CD14-positive monocyte (primary cell): ENCODE measurements at regions not wholly inside any gene's neighbourhood (a gene's known extent, or its start where the extent isn't known, plus 50 kb on each side); places are given as distances from the start of the nearest gene placed in this dataset.

Experiments used
- DNase-seq, 3 donors: peaks; one replicate each; pipeline ENCODE4 v3.0.0-alpha.2; 2011 to 2022
- H2AFZ ChIP-seq: 2 replicates; pipeline ENCODE4 v1.6.0; 2012; ENCODE audit warnings: mild to moderate bottlenecking, low read depth, low read length, inconsistent platforms; ENCODE audit not compliant: insufficient read depth, poor library complexity, severe bottlenecking
- H3K27ac ChIP-seq, 2 donors: 1 replicate in 1 of 2; 2 replicates in 1 of 2; pipeline ENCODE4 v1.5.1; 2012 to 2013; ENCODE audit warnings: low read length in 2 of 2, control low read depth in 1 of 2, inconsistent platforms in 1 of 2, low read depth in 1 of 2, mild to moderate bottlenecking in 1 of 2
- H3K27me3 ChIP-seq, 2 donors: one replicate each; pipeline versions ENCODE4 v1.6.0 to v1.6.1; 2011 to 2013; ENCODE audit warnings: low read length in 2 of 2; ENCODE audit not compliant: control insufficient read depth in 2 of 2, insufficient read depth in 2 of 2
- H3K36me3 ChIP-seq, 2 donors: replicated peaks in 1 of 2; 1 replicate in 1 of 2; 2 replicates in 1 of 2; pipeline versions ENCODE4 v1.5.1 to v1.6.1; 2012 to 2013; ENCODE audit warnings: low read length in 2 of 2, control low read depth in 1 of 2, inconsistent platforms in 1 of 2, mild to moderate bottlenecking in 1 of 2; ENCODE audit not compliant: insufficient read depth in 2 of 2, control insufficient read depth in 1 of 2
- H3K4me1 ChIP-seq, 2 donors: 1 replicate in 1 of 2; 2 replicates in 1 of 2; pipeline versions ENCODE4 v1.5.1 to v1.6.1; 2012 to 2013; ENCODE audit warnings: low read length in 2 of 2, control low read depth in 1 of 2, inconsistent platforms in 1 of 2, mild to moderate bottlenecking in 1 of 2, moderate library complexity in 1 of 2; ENCODE audit not compliant: insufficient read depth in 2 of 2, control insufficient read depth in 1 of 2
- H3K4me2 ChIP-seq: replicated peaks from 2 replicates; pipeline ENCODE3; 2012; ENCODE audit warnings: low read length, moderate library complexity, mild to moderate bottlenecking; ENCODE audit not compliant: poor library complexity, severe bottlenecking; ENCODE audit errors: extremely low read depth
- H3K4me3 ChIP-seq, 3 experiments: fragments of 200-600 bp in 1 of 3; sonication (generic) in 1 of 3; replicated peaks in 1 of 3; 1 replicate in 2 of 3; 2 replicates in 1 of 3; pipeline ENCODE4 v1.5.1; 2011 to 2013; ENCODE audit warnings: low read length in 3 of 3, mild to moderate bottlenecking in 3 of 3, control low read depth in 2 of 3, low read depth in 2 of 3, inconsistent platforms in 1 of 3, moderate library complexity in 1 of 3
- H3K79me2 ChIP-seq: 2 replicates; pipeline ENCODE4 v1.6.0; 2012; ENCODE audit warnings: mild to moderate bottlenecking, control low read depth, inconsistent platforms, low read length, moderate library complexity; ENCODE audit not compliant: insufficient read depth
- H3K9ac ChIP-seq: 2 replicates; pipeline ENCODE4 v1.6.0; 2017; ENCODE audit warnings: low read length, mild to moderate bottlenecking; ENCODE audit not compliant: insufficient read depth, poor library complexity, severe bottlenecking
- H3K9me3 ChIP-seq, 2 donors: replicated peaks in 1 of 2; 1 replicate in 1 of 2; 2 replicates in 1 of 2; pipeline versions ENCODE4 v1.5.1 to v1.6.1; 2012 to 2013; ENCODE audit warnings: low read length in 2 of 2, control low read depth in 1 of 2; ENCODE audit not compliant: control insufficient read depth in 1 of 2, insufficient read depth in 1 of 2
- H4K20me1 ChIP-seq: 2 replicates; pipeline ENCODE4 v1.6.0; 2012; ENCODE audit warnings: mild to moderate bottlenecking, low read length, control low read depth, moderate library complexity; ENCODE audit not compliant: insufficient read depth
- H3K27ac Mint-ChIP-seq, 7 donors: one replicate each; pipeline ENCODE4 v1.8.0; 2020; ENCODE audit warnings: mild to moderate bottlenecking in 7 of 7, mixed read lengths in 7 of 7, moderate library complexity in 6 of 7, inconsistent platforms in 2 of 7
- H3K27me3 Mint-ChIP-seq, 3 donors: one replicate each; pipeline ENCODE4 v1.8.0; 2021 to 2022; ENCODE audit warnings: low read depth in 3 of 3, mild to moderate bottlenecking in 3 of 3, mixed read lengths in 3 of 3, moderate library complexity in 3 of 3, inconsistent platforms in 1 of 3
- H3K36me3 Mint-ChIP-seq, 2 donors: one replicate each; pipeline ENCODE4 v1.8.0; 2020; ENCODE audit warnings: mixed read lengths in 2 of 2, inconsistent platforms in 1 of 2, mild to moderate bottlenecking in 1 of 2
- H3K4me1 Mint-ChIP-seq: one replicate; pipeline ENCODE4 v1.8.0; 2020; ENCODE audit warnings: mild to moderate bottlenecking, mixed read lengths
- H3K4me3 Mint-ChIP-seq, 2 donors: one replicate each; pipeline ENCODE4 v1.8.0; 2020; ENCODE audit warnings: mild to moderate bottlenecking in 2 of 2, mixed read lengths in 2 of 2, moderate library complexity in 1 of 2
- H3K9me3 Mint-ChIP-seq, 7 donors: one replicate each; pipeline ENCODE4 v1.8.0; 2020 to 2022; ENCODE audit warnings: mixed read lengths in 7 of 7, mild to moderate bottlenecking in 6 of 7, moderate library complexity in 6 of 7, inconsistent platforms in 2 of 7
- CTCF ChIP-seq: fragments of 200-600 bp; IDR thresholded peaks from one replicate; pipeline ENCODE4 v1.8.0; 2022; ENCODE audit warnings: antibody characterized with exemption, mild to moderate bottlenecking
- WGBS: methylation state at CpG from one replicate; pipeline ENCODE4 v1.1.5; 2013; ENCODE audit warnings: missing lambda C conversion rate; ENCODE audit not compliant: insufficient coverage; 5-methylcytosine and 5-hydroxymethylcytosine counted together
- intact Hi-C, 2 donors: fragments of 100-400 bp; cut with micrococcal nuclease; formaldehyde crosslinking; loops; one replicate each; pipeline versions ENCODE4 v1.15.0 to v1.15.1; 2023

GRCh38 chr3:107193116-107193515 lies 184.1 kb upstream of the CCDC54 start:
- TF ChIP-seq CTCF = no peak
- Histone ChIP-seq H4K20me1 (no peaks in the 10 kb centered on the region), H3K36me3 (no peaks in the 10 kb centered on the region), H3K4me1 (no peaks in the 10 kb centered on the region), H3K9me3 (no peaks in the 10 kb centered on the region), H3K79me2 (no peaks in the 10 kb centered on the region), H3K4me3 (no peak overlapping the region), H3K9ac (no peak overlapping the region), H3K4me2 (no peak overlapping the region), H2AFZ (no peak overlapping the region), H3K27ac (no peak overlapping the region), H3K27me3 (no peaks in the 10 kb centered on the region)
- no peak overlapping the region for H3K4me3 Mint-ChIP-seq
- no peak overlapping the region for H3K27ac Mint-ChIP-seq
- peaks cover 0 to 6% (median 3%) of the 10 kb centered on the region in 7 donors for H3K9me3 Mint-ChIP-seq
- no CpG with 5 or more reads among the region's 1 CpG for WGBS
- no peaks in the 10 kb centered on the region for H3K27me3 Mint-ChIP-seq
- H3K36me3 Mint-ChIP-seq = no peaks in the 10 kb centered on the region
- intact Hi-C loops = no loop called here
- no peak for DNase-seq
- H3K4me1 Mint-ChIP-seq = no peaks in the 10 kb centered on the region

GRCh38 chr3:107198581-107199181 lies 178.6 kb upstream of the CCDC54 start:
- no peaks in the 10 kb centered on the region for H3K27me3 ChIP-seq
- H3K4me1 ChIP-seq = no peaks in the 10 kb centered on the region
- H3K27ac Mint-ChIP-seq = no peak overlapping the region
- H3K4me3 Mint-ChIP-seq = no peak overlapping the region
- 91% methylated on average over 6 of the region's 9 CpGs for WGBS
- no peaks in the 10 kb centered on the region for H3K36me3 Mint-ChIP-seq
- H3K9me3 Mint-ChIP-seq = peaks cover 0 to 6% (median 2%) of the 10 kb centered on the region in 7 donors
- no peak overlapping the region for H3K9ac ChIP-seq
- H4K20me1 ChIP-seq = no peaks in the 10 kb centered on the region
- H3K27ac ChIP-seq = no peak overlapping the region
- no peaks in the 10 kb centered on the region for H3K4me1 Mint-ChIP-seq
- no peaks in the 10 kb centered on the region for H3K36me3 ChIP-seq
- H3K9me3 ChIP-seq = no peaks in the 10 kb centered on the region
- no peak overlapping the region for H3K4me2 ChIP-seq
- DNase-seq = no peak
- no peak for TF ChIP-seq CTCF
- no peaks in the 10 kb centered on the region for H3K27me3 Mint-ChIP-seq
- H3K4me3 ChIP-seq = no peak overlapping the region
- no peak overlapping the region for H2AFZ ChIP-seq
- intact Hi-C loops = no loop called here
- no peaks in the 10 kb centered on the region for H3K79me2 ChIP-seq
